SK-N-SH treated with all-trans-retinoic acid at 6 μM for 48 hours (cell line): ENCODE measurements at regions not wholly inside any gene's neighbourhood (a gene's known extent, or its start where the extent isn't known, plus 50 kb on each side); places are given as distances from the start of the nearest gene placed in this dataset.

ENCODE experiments used
- ARNTL ChIP-seq: fragments of 450-650 bp; formaldehyde crosslinking; IDR thresholded peaks from 2 replicates; pipeline ENCODE4 v1.5.0; 2020; ENCODE audit warnings: low read depth, mild to moderate bottlenecking, moderate library complexity, borderline replicate concordance
- ISL1 ChIP-seq: fragments of 250-450 bp; sonication (Bioruptor Pico); IDR thresholded peaks from 2 replicates; pipeline ENCODE4 v2.1.2; 2022; ENCODE audit warnings: mild to moderate bottlenecking, moderate library complexity
- RARB ChIP-seq: fragments of 250-450 bp; sonication (Bioruptor Pico); IDR thresholded peaks from 2 replicates; pipeline ENCODE4 v1.8.0; 2021; ENCODE audit warnings: mild to moderate bottlenecking, moderate library complexity
- ZFP3 ChIP-seq: fragments of 250-450 bp; sonication (Bioruptor Pico); IDR thresholded peaks from 2 replicates; pipeline ENCODE4 v1.5.0; 2020; ENCODE audit warnings: mild to moderate bottlenecking, moderate library complexity
- ZNF70 ChIP-seq: fragments of 450-650 bp; formaldehyde crosslinking; IDR thresholded peaks from 2 replicates; pipeline ENCODE4 v1.5.0; 2020; ENCODE audit warnings: mild to moderate bottlenecking, moderate library complexity
- TF ChIP-seq, protein P1 (sequence below): fragments of 250-450 bp; sonication (Bioruptor Pico); IDR thresholded peaks from 2 replicates; pipeline ENCODE4 v1.8.0; 2020; ENCODE audit warnings: mild to moderate bottlenecking, moderate library complexity, borderline replicate concordance
- TF ChIP-seq, protein P2 (sequence below): fragments of 250-450 bp; sonication (Bioruptor Pico); IDR thresholded peaks from 2 replicates; pipeline ENCODE4 v1.5.0; 2020; ENCODE audit warnings: mild to moderate bottlenecking, moderate library complexity

DNA sequence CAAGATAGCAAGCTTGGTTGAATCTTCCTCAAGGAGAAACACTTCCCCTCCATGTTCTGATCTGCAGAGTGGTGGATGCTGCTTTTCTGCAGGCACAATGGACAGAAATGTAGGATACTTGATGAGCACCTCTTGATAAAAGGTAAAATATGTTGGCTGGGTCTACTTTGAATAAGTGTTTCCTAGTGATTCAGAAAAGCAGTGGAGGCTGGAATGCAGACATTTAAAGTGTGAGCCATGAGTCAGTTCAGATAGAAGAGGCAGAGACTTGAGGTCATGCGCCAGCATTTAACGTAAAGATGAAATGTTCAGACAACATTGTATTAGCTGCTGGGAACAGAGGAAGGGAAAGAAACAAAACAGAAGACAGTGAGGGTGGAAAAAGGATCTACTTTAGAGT lies 403.1 kb downstream of the ADRA2A start:
- TF ChIP-seq, protein P1, sequence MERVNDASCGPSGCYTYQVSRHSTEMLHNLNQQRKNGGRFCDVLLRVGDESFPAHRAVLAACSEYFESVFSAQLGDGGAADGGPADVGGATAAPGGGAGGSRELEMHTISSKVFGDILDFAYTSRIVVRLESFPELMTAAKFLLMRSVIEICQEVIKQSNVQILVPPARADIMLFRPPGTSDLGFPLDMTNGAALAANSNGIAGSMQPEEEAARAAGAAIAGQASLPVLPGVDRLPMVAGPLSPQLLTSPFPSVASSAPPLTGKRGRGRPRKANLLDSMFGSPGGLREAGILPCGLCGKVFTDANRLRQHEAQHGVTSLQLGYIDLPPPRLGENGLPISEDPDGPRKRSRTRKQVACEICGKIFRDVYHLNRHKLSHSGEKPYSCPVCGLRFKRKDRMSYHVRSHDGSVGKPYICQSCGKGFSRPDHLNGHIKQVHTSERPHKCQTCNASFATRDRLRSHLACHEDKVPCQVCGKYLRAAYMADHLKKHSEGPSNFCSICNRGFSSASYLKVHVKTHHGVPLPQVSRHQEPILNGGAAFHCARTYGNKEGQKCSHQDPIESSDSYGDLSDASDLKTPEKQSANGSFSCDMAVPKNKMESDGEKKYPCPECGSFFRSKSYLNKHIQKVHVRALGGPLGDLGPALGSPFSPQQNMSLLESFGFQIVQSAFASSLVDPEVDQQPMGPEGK (CRISPR knock-in tag), result no peak
- no peak for TF ChIP-seq ARNTL
- TF ChIP-seq ZNF70, result no peak
- TF ChIP-seq ISL1 (CRISPR knock-in tag), result no peak
- TF ChIP-seq, protein P2, sequence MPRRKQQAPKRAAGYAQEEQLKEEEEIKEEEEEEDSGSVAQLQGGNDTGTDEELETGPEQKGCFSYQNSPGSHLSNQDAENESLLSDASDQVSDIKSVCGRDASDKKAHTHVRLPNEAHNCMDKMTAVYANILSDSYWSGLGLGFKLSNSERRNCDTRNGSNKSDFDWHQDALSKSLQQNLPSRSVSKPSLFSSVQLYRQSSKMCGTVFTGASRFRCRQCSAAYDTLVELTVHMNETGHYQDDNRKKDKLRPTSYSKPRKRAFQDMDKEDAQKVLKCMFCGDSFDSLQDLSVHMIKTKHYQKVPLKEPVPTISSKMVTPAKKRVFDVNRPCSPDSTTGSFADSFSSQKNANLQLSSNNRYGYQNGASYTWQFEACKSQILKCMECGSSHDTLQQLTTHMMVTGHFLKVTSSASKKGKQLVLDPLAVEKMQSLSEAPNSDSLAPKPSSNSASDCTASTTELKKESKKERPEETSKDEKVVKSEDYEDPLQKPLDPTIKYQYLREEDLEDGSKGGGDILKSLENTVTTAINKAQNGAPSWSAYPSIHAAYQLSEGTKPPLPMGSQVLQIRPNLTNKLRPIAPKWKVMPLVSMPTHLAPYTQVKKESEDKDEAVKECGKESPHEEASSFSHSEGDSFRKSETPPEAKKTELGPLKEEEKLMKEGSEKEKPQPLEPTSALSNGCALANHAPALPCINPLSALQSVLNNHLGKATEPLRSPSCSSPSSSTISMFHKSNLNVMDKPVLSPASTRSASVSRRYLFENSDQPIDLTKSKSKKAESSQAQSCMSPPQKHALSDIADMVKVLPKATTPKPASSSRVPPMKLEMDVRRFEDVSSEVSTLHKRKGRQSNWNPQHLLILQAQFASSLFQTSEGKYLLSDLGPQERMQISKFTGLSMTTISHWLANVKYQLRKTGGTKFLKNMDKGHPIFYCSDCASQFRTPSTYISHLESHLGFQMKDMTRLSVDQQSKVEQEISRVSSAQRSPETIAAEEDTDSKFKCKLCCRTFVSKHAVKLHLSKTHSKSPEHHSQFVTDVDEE (CRISPR knock-in tag), result no peak
- TF ChIP-seq RARB (CRISPR knock-in tag), result no peak
- TF ChIP-seq ZFP3 (CRISPR knock-in tag), result no peak
